ENCODE measurements at regions not wholly inside any gene's neighbourhood (a gene's known extent, or its start where the extent isn't known, plus 50 kb on each side); places are given as distances from the start of the nearest gene placed in this dataset.
A peak's percentile ranks its signal among the peaks of the same experiment; 100 is the strongest.

GRCh38 chr1:218643281-218643680 is 298.1 kb downstream of the TGFB2 start:
- no peak for DNase-seq

- no peak for DNase-seq
These were observed 298.8 kb downstream of the TGFB2 start for GRCh38 chr1:218643926-218644325.

GRCh38 chr1:218646288-218646687 is 301.2 kb downstream of the TGFB2 start:
- DNase-seq = no peak

- no peak for DNase-seq
These were observed 311.3 kb downstream of the TGFB2 start for GRCh38 chr1:218656301-218657037.

GRCh38 chr1:218658269-218658668 is 313.1 kb downstream of the TGFB2 start:
- DNase-seq = no peak

- no peak for DNase-seq
These were observed 313.8 kb downstream of the TGFB2 start for GRCh38 chr1:218658899-218659298.

- DNase-seq = no peak
These were observed 315.0 kb downstream of the TGFB2 start for GRCh38 chr1:218659911-218660677.

GRCh38 chr1:218660678-218661053 is 315.5 kb downstream of the TGFB2 start:
- no peak for DNase-seq

- DNase-seq = no peak
These were observed 316.3 kb downstream of the TGFB2 start for GRCh38 chr1:218661411-218661810.

- no peak for DNase-seq
These were observed 319.4 kb downstream of the TGFB2 start for GRCh38 chr1:218664385-218665170.

- no peak for DNase-seq
These were observed 320.1 kb downstream of the TGFB2 start for GRCh38 chr1:218665221-218665620.

- no peak for DNase-seq
These were observed 321.1 kb downstream of the TGFB2 start for GRCh38 chr1:218666263-218666662.

- DNase-seq = no peak
These were observed 322.8 kb downstream of the TGFB2 start for GRCh38 chr1:218667781-218668516.

GRCh38 chr1:218669431-218669830 is 324.3 kb downstream of the TGFB2 start:
- no peak for DNase-seq

GRCh38 chr1:218670875-218671274 is 325.7 kb downstream of the TGFB2 start:
- DNase-seq = no peak

GRCh38 chr1:218671573-218671972 is 326.4 kb downstream of the TGFB2 start:
- peak; percentile 41 for DNase-seq

GRCh38 chr1:218673170-218673569 is 328.0 kb downstream of the TGFB2 start:
- DNase-seq = no peak

- DNase-seq = peak; percentile 21
These were observed 329.2 kb downstream of the TGFB2 start for GRCh38 chr1:218674280-218674773.

GRCh38 chr1:218677026-218677425 is 331.9 kb downstream of the TGFB2 start:
- no peak for DNase-seq

GRCh38 chr1:218679391-218679790 is 334.3 kb downstream of the TGFB2 start:
- no peak for DNase-seq

GRCh38 chr1:218679988-218680748 is 335.0 kb downstream of the TGFB2 start:
- no peak for DNase-seq

GRCh38 chr1:218683242-218683641 is 338.1 kb downstream of the TGFB2 start:
- no peak for DNase-seq

All from NCI-H2227 treated with DMSO at 0.1 percent for 48 hours (cell line).